Lower leg skin (tissue), 3 donors: ENCODE measurements at regions not wholly inside any gene's neighbourhood (a gene's known extent, or its start where the extent isn't known, plus 50 kb on each side); places are given as distances from the start of the nearest gene placed in this dataset.

ENCODE experiments used
- POLR2A ChIP-seq, 2 donors: fragments of 450-650 bp; IDR thresholded peaks; one replicate each; pipeline ENCODE4 v1.6.1; 2016 to 2017; ENCODE audit warnings: antibody characterized with exemption in 2 of 2, mild to moderate bottlenecking in 1 of 2, moderate library complexity in 1 of 2
- TF ChIP-seq, protein P1 (sequence below), 3 donors: fragments of 450-650 bp; IDR thresholded peaks; one replicate each; pipeline ENCODE4 v1.5.1; 2016; ENCODE audit warnings: antibody characterized with exemption in 3 of 3, mild to moderate bottlenecking in 3 of 3, moderate library complexity in 2 of 3

DNA sequence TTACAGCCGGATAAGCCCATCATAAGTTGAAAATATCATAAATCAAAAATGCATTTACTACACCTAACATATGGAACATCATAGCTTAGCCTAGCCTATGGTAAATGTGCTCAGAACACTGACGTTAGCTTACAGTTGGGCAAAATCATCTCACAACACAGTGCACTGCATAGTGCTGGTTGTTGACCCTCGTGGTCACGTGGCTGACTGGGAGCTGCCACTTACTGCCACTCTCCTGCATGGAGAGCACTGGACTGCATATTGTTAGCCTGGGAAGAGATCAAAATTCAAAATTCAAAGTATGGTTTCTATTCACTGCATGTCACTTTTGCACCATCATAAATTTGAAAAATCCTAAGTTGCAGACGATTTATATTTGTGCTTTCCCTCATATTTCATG, 94.0 kb upstream of the CACNA2D3 start:
- TF ChIP-seq, protein P1, sequence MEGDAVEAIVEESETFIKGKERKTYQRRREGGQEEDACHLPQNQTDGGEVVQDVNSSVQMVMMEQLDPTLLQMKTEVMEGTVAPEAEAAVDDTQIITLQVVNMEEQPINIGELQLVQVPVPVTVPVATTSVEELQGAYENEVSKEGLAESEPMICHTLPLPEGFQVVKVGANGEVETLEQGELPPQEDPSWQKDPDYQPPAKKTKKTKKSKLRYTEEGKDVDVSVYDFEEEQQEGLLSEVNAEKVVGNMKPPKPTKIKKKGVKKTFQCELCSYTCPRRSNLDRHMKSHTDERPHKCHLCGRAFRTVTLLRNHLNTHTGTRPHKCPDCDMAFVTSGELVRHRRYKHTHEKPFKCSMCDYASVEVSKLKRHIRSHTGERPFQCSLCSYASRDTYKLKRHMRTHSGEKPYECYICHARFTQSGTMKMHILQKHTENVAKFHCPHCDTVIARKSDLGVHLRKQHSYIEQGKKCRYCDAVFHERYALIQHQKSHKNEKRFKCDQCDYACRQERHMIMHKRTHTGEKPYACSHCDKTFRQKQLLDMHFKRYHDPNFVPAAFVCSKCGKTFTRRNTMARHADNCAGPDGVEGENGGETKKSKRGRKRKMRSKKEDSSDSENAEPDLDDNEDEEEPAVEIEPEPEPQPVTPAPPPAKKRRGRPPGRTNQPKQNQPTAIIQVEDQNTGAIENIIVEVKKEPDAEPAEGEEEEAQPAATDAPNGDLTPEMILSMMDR (IDR thresholded peaks at IDR 0.05), result no peak
- no peak for TF ChIP-seq POLR2A (IDR thresholded peaks at IDR 0.05)
